H9 (cell line): ENCODE measurements at regions not wholly inside any gene's neighbourhood (a gene's known extent, or its start where the extent isn't known, plus 50 kb on each side); places are given as distances from the start of the nearest gene placed in this dataset.

Experiments used
- DNase-seq: peaks from one replicate; pipeline ENCODE4 v3.0.0-alpha.2; 2017
- H2AFZ ChIP-seq: one replicate; pipeline ENCODE4 v1.6.1; 2013; ENCODE audit warnings: mild to moderate bottlenecking, low read length, control low read depth, moderate library complexity
- H2AK5ac ChIP-seq: 2 replicates; pipeline ENCODE4 v1.6.1; 2013; ENCODE audit warnings: low read length, control low read depth, mixed read lengths; ENCODE audit not compliant: insufficient read length
- H2BK120ac ChIP-seq: one replicate; pipeline ENCODE4 v1.6.1; 2013; ENCODE audit warnings: low read depth, mild to moderate bottlenecking, low read length, control low read depth, inconsistent platforms; ENCODE audit not compliant: poor library complexity, severe bottlenecking
- H2BK12ac ChIP-seq: 2 replicates; pipeline ENCODE4 v1.6.1; 2013; ENCODE audit warnings: low read length, control low read depth, mixed read lengths, low read depth; ENCODE audit not compliant: insufficient read length
- H2BK15ac ChIP-seq: 2 replicates; pipeline ENCODE4 v1.6.1; 2013; ENCODE audit warnings: low read depth, low read length, control low read depth
- H2BK20ac ChIP-seq: one replicate; pipeline ENCODE4 v1.6.1; 2013; ENCODE audit warnings: low read depth, mild to moderate bottlenecking, low read length, control low read depth, inconsistent platforms; ENCODE audit not compliant: poor library complexity, severe bottlenecking
- H2BK5ac ChIP-seq: 2 replicates; pipeline ENCODE4 v1.6.1; 2013; ENCODE audit warnings: low read length, control low read depth, mixed read lengths; ENCODE audit not compliant: insufficient read length
- H3K14ac ChIP-seq: 2 replicates; pipeline ENCODE4 v1.6.1; 2013; ENCODE audit warnings: low read length, control low read depth; ENCODE audit not compliant: insufficient read depth
- H3K18ac ChIP-seq: 2 replicates; pipeline ENCODE4 v1.6.1; 2013; ENCODE audit warnings: low read depth, mild to moderate bottlenecking, mixed read lengths, low read length, control low read depth; ENCODE audit not compliant: insufficient read length
- H3K23ac ChIP-seq: 2 replicates; pipeline ENCODE4 v1.6.1; 2013; ENCODE audit warnings: low read length, control low read depth, mixed read lengths, low read depth; ENCODE audit not compliant: insufficient read length
- H3K23me2 ChIP-seq: 2 replicates; pipeline ENCODE4 v1.6.1; 2013; ENCODE audit warnings: low read depth, mild to moderate bottlenecking, mixed read lengths, low read length, control low read depth; ENCODE audit not compliant: insufficient read length, poor library complexity, severe bottlenecking
- H3K27ac ChIP-seq: 2 replicates; pipeline ENCODE4 v1.5.1; 2013; ENCODE audit warnings: low read length, control low read depth, mixed read lengths, low read depth; ENCODE audit not compliant: insufficient read length
- H3K27me3 ChIP-seq: 2 replicates; pipeline ENCODE4 v1.6.1; 2013; ENCODE audit warnings: low read length, control low read depth, inconsistent platforms; ENCODE audit not compliant: insufficient read depth
- H3K4ac ChIP-seq: 2 replicates; pipeline ENCODE4 v1.6.1; 2013; ENCODE audit warnings: low read depth, mild to moderate bottlenecking, control low read depth, inconsistent platforms, low read length, moderate library complexity
- H3K4me1 ChIP-seq: 2 replicates; pipeline ENCODE4 v1.6.1; 2013; ENCODE audit warnings: low read length, control low read depth, inconsistent platforms; ENCODE audit not compliant: insufficient read depth
- H3K4me2 ChIP-seq: 2 replicates; pipeline ENCODE4 v1.6.1; 2013; ENCODE audit warnings: low read length, control low read depth, mixed read lengths; ENCODE audit not compliant: insufficient read length, insufficient read depth
- H3K56ac ChIP-seq: 2 replicates; pipeline ENCODE4 v1.6.1; 2013; ENCODE audit warnings: low read depth, mild to moderate bottlenecking, mixed read lengths, low read length, control low read depth; ENCODE audit not compliant: insufficient read length
- H3K79me1 ChIP-seq: 2 replicates; pipeline ENCODE4 v1.6.1; 2013; ENCODE audit warnings: low read depth, mild to moderate bottlenecking, moderate library complexity, low read length, control low read depth, inconsistent platforms; ENCODE audit not compliant: insufficient read depth, poor library complexity, severe bottlenecking
- H3K79me2 ChIP-seq: 2 replicates; pipeline ENCODE4 v1.6.1; 2013; ENCODE audit warnings: low read length, control low read depth, inconsistent platforms; ENCODE audit not compliant: insufficient read depth
- H3K9ac ChIP-seq: 2 replicates; pipeline ENCODE4 v1.6.1; 2013; ENCODE audit warnings: low read length, control low read depth, mixed read lengths; ENCODE audit not compliant: insufficient read length; ENCODE audit errors: extremely low read depth
- H3K9me3 ChIP-seq: one replicate; pipeline ENCODE4 v1.6.1; 2013; ENCODE audit warnings: low read depth, low read length, inconsistent platforms; ENCODE audit not compliant: control insufficient read depth
- H3T11ph ChIP-seq: one replicate; pipeline ENCODE4 v1.6.1; 2013; ENCODE audit warnings: mild to moderate bottlenecking, low read length, control low read depth, inconsistent platforms
- H4K20me1 ChIP-seq: one replicate; pipeline ENCODE4 v1.6.1; 2013; ENCODE audit not compliant: control insufficient read depth, insufficient read length, insufficient read depth
- H4K5ac ChIP-seq: 2 replicates; pipeline ENCODE4 v1.6.1; 2013; ENCODE audit warnings: low read depth, mild to moderate bottlenecking, mixed read lengths, low read length, control low read depth; ENCODE audit not compliant: insufficient read length
- H4K8ac ChIP-seq: replicated peaks from 2 replicates; pipeline ENCODE4 v1.6.1; 2013; ENCODE audit warnings: low read length, control low read depth, mixed read lengths, low read depth; ENCODE audit not compliant: insufficient read length
- H4K91ac ChIP-seq: 2 replicates; pipeline ENCODE4 v1.6.1; 2013; ENCODE audit warnings: low read depth, mild to moderate bottlenecking, moderate library complexity, mixed read lengths, low read length, control low read depth; ENCODE audit not compliant: insufficient read length
- H3K27ac Mint-ChIP-seq, 3 experiments: 2 replicates in 2 of 3; 3 replicates in 1 of 3; pipeline ENCODE4 v1.8.0; 2020 to 2021; ENCODE audit warnings: mixed read lengths in 3 of 3, mild to moderate bottlenecking in 1 of 3, moderate library complexity in 1 of 3
- H3K27me3 Mint-ChIP-seq: 2 replicates; pipeline ENCODE4 v1.8.0; 2021; ENCODE audit warnings: low read depth, mild to moderate bottlenecking, moderate library complexity, mixed read lengths
- H3K36me3 Mint-ChIP-seq, 3 experiments: 2 replicates in 2 of 3; 3 replicates in 1 of 3; pipeline ENCODE4 v1.8.0; 2020 to 2021; ENCODE audit warnings: low read depth in 3 of 3, mixed read lengths in 3 of 3; ENCODE audit not compliant: insufficient read depth in 1 of 3
- H3K4me1 Mint-ChIP-seq, 2 experiments: 2 replicates each; pipeline ENCODE4 v1.8.0; 2020; ENCODE audit warnings: mixed read lengths in 2 of 2
- H3K4me3 Mint-ChIP-seq, 2 experiments: 2 replicates in 1 of 2; 3 replicates in 1 of 2; pipeline ENCODE4 v1.8.0; 2020 to 2021; ENCODE audit warnings: mild to moderate bottlenecking in 2 of 2, mixed read lengths in 2 of 2, moderate library complexity in 1 of 2
- H3K9me3 Mint-ChIP-seq, 2 experiments: 2 replicates in 1 of 2; 3 replicates in 1 of 2; pipeline ENCODE4 v1.8.0; 2020; ENCODE audit warnings: mild to moderate bottlenecking in 2 of 2, mixed read lengths in 2 of 2, moderate library complexity in 1 of 2
- WGBS: extraction: QIAGEN DNeasy Blood & Tissue Kit; methylation state at CpG from one replicate; pipeline ENCODE4 v1.1.7; 2013; ENCODE audit warnings: missing lambda C conversion rate, low lambda C conversion rate, mixed read lengths; ENCODE audit not compliant: insufficient read length; ENCODE audit errors: extremely low coverage; 5-methylcytosine and 5-hydroxymethylcytosine counted together
- TF ChIP-seq, protein P1 (sequence below): fragments of 200-600 bp; sonication (generic); conservative IDR thresholded peaks from 3 replicates; pipeline ENCODE4 v1.8.0; 2021; ENCODE audit warnings: antibody characterized with exemption, mild to moderate bottlenecking

DNA sequence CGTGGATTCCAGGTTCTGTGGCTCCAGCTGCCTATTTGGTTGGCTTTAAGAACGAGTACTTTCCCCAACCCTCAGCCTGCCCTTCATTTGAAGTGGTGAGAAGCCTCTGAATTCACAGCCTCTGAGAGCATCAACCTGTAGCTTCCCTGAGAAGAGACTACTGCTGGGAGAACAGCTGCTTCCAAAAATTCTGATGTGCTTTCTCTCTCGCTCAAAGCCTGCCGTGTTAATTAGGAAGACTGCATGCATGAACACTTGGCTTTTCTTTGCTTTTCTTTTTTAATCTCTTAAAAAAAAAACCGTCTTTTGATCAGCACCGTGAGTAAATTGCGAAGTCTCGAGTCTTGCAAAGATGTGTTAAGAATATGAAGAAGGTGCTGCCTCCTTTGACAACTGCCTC lies 153.4 kb upstream of the MAP1B start:
- Histone ChIP-seq H3K27me3 (no peaks in the 10 kb centered on the region), H3K4ac (no peak overlapping the region), H2BK20ac (no peak overlapping the region), H2BK120ac (no peak overlapping the region), H3K4me1 (peaks cover 2% of the 10 kb centered on the region; the same call in 1 of the 2 replicates), H3K56ac (no peak overlapping the region), H4K5ac (no peak overlapping the region), H4K8ac (no peak overlapping the region), H2AFZ (no peak overlapping the region), H2BK15ac (no peak overlapping the region), H3K18ac (no peak overlapping the region), H3K23ac (no peak overlapping the region), H3K9ac (no peak overlapping the region), H3K27ac (no peak overlapping the region), H2BK5ac (no peak overlapping the region), H4K91ac (no peak overlapping the region), H3K23me2 (no peaks in the 10 kb centered on the region), H2AK5ac (no peak overlapping the region), H3K9me3 (no peaks in the 10 kb centered on the region), H3K14ac (no peak overlapping the region), H3K4me2 (no peak overlapping the region), H3K79me1 (no peaks in the 10 kb centered on the region), H3T11ph (no peak overlapping the region), H2BK12ac (no peak overlapping the region), H4K20me1 (no peaks in the 10 kb centered on the region), H3K79me2 (no peaks in the 10 kb centered on the region)
- Mint-ChIP-seq H3K27me3 (peaks cover 1% of the 10 kb centered on the region; the same call in 1 of the 2 replicates), H3K36me3 (peaks cover 2 to 8% (median 6%) of the 10 kb centered on the region in 3 experiments; a peak in 6 of 7 replicates), H3K9me3 (peaks cover 17 to 26% of the 10 kb centered on the region in 2 experiments), H3K4me3 (no peak overlapping the region), H3K4me1 (peaks cover 19 to 31% of the 10 kb centered on the region in 2 experiments), H3K27ac (no peak overlapping the region)
- no peak for DNase-seq
- no CpG with 5 or more reads among the region's 8 CpGs for WGBS
- TF ChIP-seq, protein P1, sequence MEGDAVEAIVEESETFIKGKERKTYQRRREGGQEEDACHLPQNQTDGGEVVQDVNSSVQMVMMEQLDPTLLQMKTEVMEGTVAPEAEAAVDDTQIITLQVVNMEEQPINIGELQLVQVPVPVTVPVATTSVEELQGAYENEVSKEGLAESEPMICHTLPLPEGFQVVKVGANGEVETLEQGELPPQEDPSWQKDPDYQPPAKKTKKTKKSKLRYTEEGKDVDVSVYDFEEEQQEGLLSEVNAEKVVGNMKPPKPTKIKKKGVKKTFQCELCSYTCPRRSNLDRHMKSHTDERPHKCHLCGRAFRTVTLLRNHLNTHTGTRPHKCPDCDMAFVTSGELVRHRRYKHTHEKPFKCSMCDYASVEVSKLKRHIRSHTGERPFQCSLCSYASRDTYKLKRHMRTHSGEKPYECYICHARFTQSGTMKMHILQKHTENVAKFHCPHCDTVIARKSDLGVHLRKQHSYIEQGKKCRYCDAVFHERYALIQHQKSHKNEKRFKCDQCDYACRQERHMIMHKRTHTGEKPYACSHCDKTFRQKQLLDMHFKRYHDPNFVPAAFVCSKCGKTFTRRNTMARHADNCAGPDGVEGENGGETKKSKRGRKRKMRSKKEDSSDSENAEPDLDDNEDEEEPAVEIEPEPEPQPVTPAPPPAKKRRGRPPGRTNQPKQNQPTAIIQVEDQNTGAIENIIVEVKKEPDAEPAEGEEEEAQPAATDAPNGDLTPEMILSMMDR: no peak
